CD14-positive monocyte (primary cell): ENCODE measurements at regions not wholly inside any gene's neighbourhood (a gene's known extent, or its start where the extent isn't known, plus 50 kb on each side); places are given as distances from the start of the nearest gene placed in this dataset.
A peak's percentile ranks its signal among the peaks of the same experiment; 100 is the strongest.
"Not testable (repeated sequence)": the region's sequence is repeated elsewhere in the genome, so short reads cannot be mapped to it uniquely, and the experiment has no call there.

Experiments
- DNase-seq, 3 donors: peaks; one replicate each; pipeline ENCODE4 v3.0.0-alpha.2; 2011 to 2022
- H2AFZ ChIP-seq: 2 replicates; pipeline ENCODE4 v1.6.0; 2012; ENCODE audit warnings: mild to moderate bottlenecking, low read depth, low read length, inconsistent platforms; ENCODE audit not compliant: insufficient read depth, poor library complexity, severe bottlenecking
- H3K27ac ChIP-seq, 2 donors: 1 replicate in 1 of 2; 2 replicates in 1 of 2; pipeline ENCODE4 v1.5.1; 2012 to 2013; ENCODE audit warnings: low read length in 2 of 2, control low read depth in 1 of 2, inconsistent platforms in 1 of 2, low read depth in 1 of 2, mild to moderate bottlenecking in 1 of 2
- H3K27me3 ChIP-seq, 2 donors: one replicate each; pipeline versions ENCODE4 v1.6.0 to v1.6.1; 2011 to 2013; ENCODE audit warnings: low read length in 2 of 2; ENCODE audit not compliant: control insufficient read depth in 2 of 2, insufficient read depth in 2 of 2
- H3K36me3 ChIP-seq, 2 donors: replicated peaks in 1 of 2; 1 replicate in 1 of 2; 2 replicates in 1 of 2; pipeline versions ENCODE4 v1.5.1 to v1.6.1; 2012 to 2013; ENCODE audit warnings: low read length in 2 of 2, control low read depth in 1 of 2, inconsistent platforms in 1 of 2, mild to moderate bottlenecking in 1 of 2; ENCODE audit not compliant: insufficient read depth in 2 of 2, control insufficient read depth in 1 of 2
- H3K4me1 ChIP-seq, 2 donors: 1 replicate in 1 of 2; 2 replicates in 1 of 2; pipeline versions ENCODE4 v1.5.1 to v1.6.1; 2012 to 2013; ENCODE audit warnings: low read length in 2 of 2, control low read depth in 1 of 2, inconsistent platforms in 1 of 2, mild to moderate bottlenecking in 1 of 2, moderate library complexity in 1 of 2; ENCODE audit not compliant: insufficient read depth in 2 of 2, control insufficient read depth in 1 of 2
- H3K4me2 ChIP-seq: replicated peaks from 2 replicates; pipeline ENCODE3; 2012; ENCODE audit warnings: low read length, moderate library complexity, mild to moderate bottlenecking; ENCODE audit not compliant: poor library complexity, severe bottlenecking; ENCODE audit errors: extremely low read depth
- H3K4me3 ChIP-seq, 3 experiments: fragments of 200-600 bp in 1 of 3; sonication (generic) in 1 of 3; replicated peaks in 1 of 3; 1 replicate in 2 of 3; 2 replicates in 1 of 3; pipeline ENCODE4 v1.5.1; 2011 to 2013; ENCODE audit warnings: low read length in 3 of 3, mild to moderate bottlenecking in 3 of 3, control low read depth in 2 of 3, low read depth in 2 of 3, inconsistent platforms in 1 of 3, moderate library complexity in 1 of 3
- H3K79me2 ChIP-seq: 2 replicates; pipeline ENCODE4 v1.6.0; 2012; ENCODE audit warnings: mild to moderate bottlenecking, control low read depth, inconsistent platforms, low read length, moderate library complexity; ENCODE audit not compliant: insufficient read depth
- H3K9ac ChIP-seq: 2 replicates; pipeline ENCODE4 v1.6.0; 2017; ENCODE audit warnings: low read length, mild to moderate bottlenecking; ENCODE audit not compliant: insufficient read depth, poor library complexity, severe bottlenecking
- H3K9me3 ChIP-seq, 2 donors: replicated peaks in 1 of 2; 1 replicate in 1 of 2; 2 replicates in 1 of 2; pipeline versions ENCODE4 v1.5.1 to v1.6.1; 2012 to 2013; ENCODE audit warnings: low read length in 2 of 2, control low read depth in 1 of 2; ENCODE audit not compliant: control insufficient read depth in 1 of 2, insufficient read depth in 1 of 2
- H4K20me1 ChIP-seq: 2 replicates; pipeline ENCODE4 v1.6.0; 2012; ENCODE audit warnings: mild to moderate bottlenecking, low read length, control low read depth, moderate library complexity; ENCODE audit not compliant: insufficient read depth
- H3K27ac Mint-ChIP-seq, 7 donors: one replicate each; pipeline ENCODE4 v1.8.0; 2020; ENCODE audit warnings: mild to moderate bottlenecking in 7 of 7, mixed read lengths in 7 of 7, moderate library complexity in 6 of 7, inconsistent platforms in 2 of 7
- H3K27me3 Mint-ChIP-seq, 3 donors: one replicate each; pipeline ENCODE4 v1.8.0; 2021 to 2022; ENCODE audit warnings: low read depth in 3 of 3, mild to moderate bottlenecking in 3 of 3, mixed read lengths in 3 of 3, moderate library complexity in 3 of 3, inconsistent platforms in 1 of 3
- H3K36me3 Mint-ChIP-seq, 2 donors: one replicate each; pipeline ENCODE4 v1.8.0; 2020; ENCODE audit warnings: mixed read lengths in 2 of 2, inconsistent platforms in 1 of 2, mild to moderate bottlenecking in 1 of 2
- H3K4me1 Mint-ChIP-seq: one replicate; pipeline ENCODE4 v1.8.0; 2020; ENCODE audit warnings: mild to moderate bottlenecking, mixed read lengths
- H3K4me3 Mint-ChIP-seq, 2 donors: one replicate each; pipeline ENCODE4 v1.8.0; 2020; ENCODE audit warnings: mild to moderate bottlenecking in 2 of 2, mixed read lengths in 2 of 2, moderate library complexity in 1 of 2
- H3K9me3 Mint-ChIP-seq, 7 donors: one replicate each; pipeline ENCODE4 v1.8.0; 2020 to 2022; ENCODE audit warnings: mixed read lengths in 7 of 7, mild to moderate bottlenecking in 6 of 7, moderate library complexity in 6 of 7, inconsistent platforms in 2 of 7
- WGBS: methylation state at CpG from one replicate; pipeline ENCODE4 v1.1.5; 2013; ENCODE audit warnings: missing lambda C conversion rate; ENCODE audit not compliant: insufficient coverage; 5-methylcytosine and 5-hydroxymethylcytosine counted together
- intact Hi-C, 2 donors: fragments of 100-400 bp; cut with micrococcal nuclease; formaldehyde crosslinking; loops; one replicate each; pipeline versions ENCODE4 v1.15.0 to v1.15.1; 2023

DNA sequence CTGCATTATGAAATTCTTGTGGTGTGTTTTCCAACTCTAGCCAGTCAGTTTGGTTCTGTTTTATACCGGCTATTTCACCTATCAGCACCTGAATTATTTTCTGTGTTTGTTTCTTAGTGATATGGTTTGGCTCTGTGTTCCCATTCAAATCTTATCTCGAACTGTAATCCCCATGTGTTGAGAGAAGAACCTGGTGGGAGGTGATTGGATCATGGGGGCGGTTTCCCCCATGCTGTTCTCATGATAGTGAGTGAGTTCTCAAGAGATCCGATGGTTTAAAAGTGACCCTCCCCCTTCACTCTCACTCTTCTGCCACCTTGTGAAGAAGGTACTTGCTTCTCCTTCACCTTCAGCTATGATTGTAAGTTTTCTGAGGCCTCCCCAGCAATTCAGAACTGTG, 1006.2 kb upstream of the FOXG1 start:
- H4K20me1 ChIP-seq, H3K36me3 ChIP-seq, H3K4me2 ChIP-seq, H3K9ac ChIP-seq, H3K27ac ChIP-seq, H3K36me3 Mint-ChIP-seq, H2AFZ ChIP-seq, H3K4me1 Mint-ChIP-seq, intact Hi-C loops, H3K27me3 Mint-ChIP-seq, H3K4me3 ChIP-seq, H3K9me3 Mint-ChIP-seq, H3K79me2 ChIP-seq, H3K9me3 ChIP-seq, H3K4me3 Mint-ChIP-seq, H3K27me3 ChIP-seq, H3K4me1 ChIP-seq, DNase-seq, H3K27ac Mint-ChIP-seq: not testable (repeated sequence)
- WGBS: no CpG with 5 or more reads among the region's 4 CpGs

DNA sequence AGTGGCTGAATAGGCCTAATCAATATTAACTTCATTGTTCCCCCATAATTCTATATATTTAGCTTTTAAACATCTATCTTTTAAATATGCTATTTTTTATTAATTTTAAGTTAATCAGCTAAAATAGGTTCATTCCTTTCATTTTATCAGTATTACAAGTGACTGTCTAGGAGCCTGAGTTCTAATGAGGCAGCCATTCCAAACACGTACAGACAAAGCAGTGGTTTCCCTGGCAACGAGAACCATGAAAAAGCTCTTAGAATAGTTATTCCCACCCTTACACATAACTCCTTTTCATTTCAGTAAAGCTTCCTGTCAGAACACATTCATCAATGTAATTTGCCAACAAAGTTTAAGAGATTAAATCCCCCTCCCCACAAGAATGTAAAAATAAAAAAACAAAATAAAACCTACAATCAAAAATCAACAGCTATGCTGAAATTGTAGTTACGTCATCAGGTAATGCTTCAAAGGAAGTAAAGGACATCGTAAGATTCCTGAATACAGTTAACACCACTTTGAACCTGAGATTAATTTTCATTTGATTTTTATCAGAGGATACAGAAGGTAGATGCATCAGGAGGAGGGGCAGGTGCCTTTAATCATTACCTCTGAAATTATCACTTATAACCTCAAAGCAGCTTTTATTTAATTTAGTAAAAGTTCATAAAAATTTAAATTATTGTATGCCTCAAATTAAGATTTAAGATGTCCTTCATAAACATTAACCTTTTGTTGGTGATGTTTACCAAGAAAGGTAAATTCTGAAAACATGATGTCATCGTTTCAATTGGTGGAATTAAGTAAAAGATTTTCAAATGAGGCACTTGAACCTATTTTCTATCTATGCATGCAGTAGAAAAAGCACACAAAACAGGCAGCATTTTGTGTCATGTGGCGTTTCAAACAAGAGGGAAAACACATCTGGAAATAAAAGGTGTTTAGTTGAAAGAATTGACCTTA, 967.2 kb upstream of the FOXG1 start:
- H3K36me3 ChIP-seq, H3K27me3 Mint-ChIP-seq, DNase-seq, H3K4me3 Mint-ChIP-seq, H3K9ac ChIP-seq, H3K4me3 ChIP-seq, H3K9me3 ChIP-seq, H3K36me3 Mint-ChIP-seq, H3K79me2 ChIP-seq, H3K27ac ChIP-seq, intact Hi-C loops, H3K27me3 ChIP-seq, H2AFZ ChIP-seq, H4K20me1 ChIP-seq, H3K4me1 ChIP-seq, H3K27ac Mint-ChIP-seq, H3K4me2 ChIP-seq, H3K4me1 Mint-ChIP-seq: not testable (repeated sequence)
- peaks cover 2 to 18% (median 8%) of the 10 kb centered on the region in 7 donors for H3K9me3 Mint-ChIP-seq
- 100% methylated on average over 2 of the region's 6 CpGs for WGBS

DNA sequence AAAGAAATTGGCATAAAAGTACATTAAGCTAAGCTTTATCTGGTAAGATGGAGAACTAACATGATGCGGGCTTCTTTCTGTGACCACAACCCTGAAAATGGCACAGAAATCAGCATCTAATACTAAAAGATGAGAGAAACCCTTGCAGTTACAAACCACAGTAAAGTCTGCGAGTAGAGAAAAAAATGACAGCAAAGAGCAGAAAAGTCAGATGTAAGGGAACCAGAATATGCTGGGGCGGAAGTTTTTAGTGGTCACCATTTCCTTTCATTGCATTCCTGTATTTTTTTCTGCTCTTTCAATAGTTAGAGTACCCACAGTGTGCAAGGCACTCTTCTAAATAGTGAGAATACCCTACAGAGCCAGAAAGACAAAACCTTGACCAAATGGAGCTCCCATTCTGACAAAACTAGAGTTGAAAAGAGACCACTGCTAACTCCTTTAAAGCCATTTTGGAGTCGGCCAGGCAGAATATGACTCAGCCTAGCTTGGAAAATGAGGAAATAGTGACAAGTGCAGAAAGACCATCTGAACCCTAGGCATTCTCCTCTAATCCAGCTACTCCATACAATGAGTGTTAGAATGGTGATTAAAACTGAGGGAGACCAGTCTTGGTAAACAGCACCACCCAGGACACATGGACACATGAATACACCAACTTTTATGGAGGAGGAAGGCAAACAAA, 948.7 kb upstream of the FOXG1 start:
- H3K9ac ChIP-seq, H3K27me3 ChIP-seq, H3K4me2 ChIP-seq, intact Hi-C loops, H3K27ac ChIP-seq, H3K4me3 ChIP-seq, H3K4me1 ChIP-seq, H3K4me1 Mint-ChIP-seq, H3K36me3 Mint-ChIP-seq, H3K9me3 ChIP-seq, H3K79me2 ChIP-seq, H4K20me1 ChIP-seq, H3K36me3 ChIP-seq, H3K27ac Mint-ChIP-seq, H2AFZ ChIP-seq: not testable (repeated sequence)
- Mint-ChIP-seq H3K4me3 (peak overlapping the region in 1 of 2 donors; percentile 57), H3K27me3 (peaks cover 8 to 14% (median 12%) of the 10 kb centered on the region in 3 donors), H3K9me3 (peaks cover 8 to 27% (median 18%) of the 10 kb centered on the region in 7 donors)
- peak in 1 of 3 donors; percentile 9 for DNase-seq
- WGBS: no CpG with 5 or more reads among the region's 4 CpGs

DNA sequence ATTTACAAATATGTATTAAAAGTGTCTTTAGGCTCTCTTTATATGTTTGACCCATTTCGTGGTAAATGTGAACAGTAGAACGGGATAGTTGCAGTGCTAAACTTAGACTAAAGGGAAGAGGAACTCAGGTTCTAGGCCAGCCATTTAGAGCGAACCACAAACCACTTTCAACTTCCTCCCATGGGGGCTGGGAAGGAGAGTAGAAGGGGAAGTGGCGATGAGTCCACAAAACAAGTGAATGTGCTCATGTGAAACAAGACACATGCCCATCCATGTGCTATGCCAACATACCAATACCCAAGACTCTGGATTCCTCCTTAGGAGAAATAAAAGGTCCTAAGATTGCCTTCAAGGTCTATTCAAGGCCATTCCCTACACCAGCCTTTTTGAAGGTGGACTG, 940.4 kb upstream of the FOXG1 start:
- H3K4me2 ChIP-seq, H3K27ac ChIP-seq, H3K79me2 ChIP-seq, H2AFZ ChIP-seq, H3K9ac ChIP-seq, H3K27me3 ChIP-seq, H3K36me3 Mint-ChIP-seq, H3K36me3 ChIP-seq, H4K20me1 ChIP-seq, intact Hi-C loops, H3K9me3 ChIP-seq: not testable (repeated sequence)
- Histone ChIP-seq H3K4me1 (peaks cover 9 to 11% of the 10 kb centered on the region in 2 donors), H3K4me3 (peak overlapping the region in 1 of 3 experiments; percentile 32)
- peak overlapping the region in 1 of 2 donors; percentile 26 for H3K4me3 Mint-ChIP-seq
- no CpG with 5 or more reads among the region's 4 CpGs for WGBS
- H3K27me3 Mint-ChIP-seq: peaks cover 8 to 12% (median 11%) of the 10 kb centered on the region in 3 donors
- peak overlapping the region in 1 of 7 donors; percentile 18 for H3K27ac Mint-ChIP-seq
- H3K4me1 Mint-ChIP-seq: peaks cover 10% of the 10 kb centered on the region
- peak; percentile 4 to 57 (median 20) for DNase-seq
- H3K9me3 Mint-ChIP-seq: peaks cover 3 to 35% (median 21%) of the 10 kb centered on the region in 7 donors
